Transverse colon (tissue), 4 donors: ENCODE measurements at regions not wholly inside any gene's neighbourhood (a gene's known extent, or its start where the extent isn't known, plus 50 kb on each side); places are given as distances from the start of the nearest gene placed in this dataset.

Experiments used
- DNase-seq: peaks from one replicate; pipeline ENCODE4 v3.0.0-alpha.2; 2019
- H3K27ac ChIP-seq, 4 donors: fragments of 200-600 bp; sonication (generic); 2 replicates each; pipeline ENCODE4 v1.5.1; 2016 to 2018; ENCODE audit warnings: inconsistent platforms in 4 of 4
- H3K27me3 ChIP-seq: fragments of 200-600 bp; sonication (generic); 2 replicates; pipeline ENCODE4 v1.5.1; 2017; ENCODE audit warnings: inconsistent platforms
- H3K36me3 ChIP-seq, 4 donors: fragments of 200-600 bp; sonication (generic); 2 replicates each; pipeline ENCODE4 v1.5.1; 2017 to 2019; ENCODE audit warnings: inconsistent platforms in 4 of 4
- H3K4me1 ChIP-seq, 4 donors: fragments of 200-600 bp; sonication (generic); 2 replicates each; pipeline ENCODE4 v1.5.1; 2017 to 2020; ENCODE audit warnings: inconsistent platforms in 4 of 4
- H3K4me3 ChIP-seq, 4 donors: fragments of 200-600 bp; sonication (generic); 1 replicate in 1 of 4; 2 replicates in 3 of 4; pipeline versions ENCODE4 v1.5.1 to v1.6.1; 2017 to 2019; ENCODE audit warnings: inconsistent platforms in 4 of 4
- H3K9me3 ChIP-seq, 2 donors: fragments of 200-600 bp; sonication (generic); 2 replicates each; pipeline ENCODE4 v1.5.1; 2017 to 2019; ENCODE audit warnings: inconsistent platforms in 2 of 2
- CTCF ChIP-seq, 5 experiments: fragments of 200-600 bp in 3 of 5; fragments of 450-650 bp in 2 of 5; sonication (generic) in 3 of 5; IDR thresholded peaks; 1 replicate in 2 of 5; 2 replicates in 3 of 5; pipeline ENCODE4 v1.5.1; 2016 to 2017; ENCODE audit warnings: antibody characterized with exemption in 5 of 5, inconsistent platforms in 3 of 5, mild to moderate bottlenecking in 2 of 5, moderate library complexity in 1 of 5
- EP300 ChIP-seq: sonication (generic); formaldehyde crosslinking; IDR thresholded peaks from one replicate; pipeline ENCODE4 v1.6.1; 2017; ENCODE audit warnings: antibody characterized with exemption, low read depth
- POLR2A ChIP-seq: fragments of 450-650 bp; IDR thresholded peaks from one replicate; pipeline ENCODE4 v1.6.1; 2016; ENCODE audit warnings: antibody characterized with exemption, mild to moderate bottlenecking, moderate library complexity
- POLR2AphosphoS5 ChIP-seq, 3 donors: sonication (generic); formaldehyde crosslinking; IDR thresholded peaks; one replicate each; pipeline ENCODE4 v1.6.1; 2016; ENCODE audit warnings: antibody characterized with exemption in 3 of 3
- WGBS, 2 donors: methylation state at CpG; one replicate each; pipeline ENCODE4 v1.1.5; 2018; ENCODE audit warnings: low coverage in 1 of 2; 5-methylcytosine and 5-hydroxymethylcytosine counted together
- in situ Hi-C, 4 donors: fragments of 200-750 bp; cut with MboI; loops; one replicate each; pipeline versions ENCODE4 v1.15.0 to v1.15.1; 2017; ENCODE audit warnings: low sequenced_read_pairs in 3 of 4, low pct_ligation_motif_present in 1 of 4, low pct_unique_long_range_greater_than_20kb in 1 of 4
- intact Hi-C: fragments of 100-400 bp; cut with DNase I; formaldehyde crosslinking; loops from one replicate; pipeline ENCODE4 v1.15.1; 2023; ENCODE audit warnings: low total_unique reads

GRCh38 chr13:47226516-47226915 lies 329.7 kb upstream of the HTR2A start:
- no peak for DNase-seq
- no peak overlapping the region for H3K4me3 ChIP-seq
- TF ChIP-seq POLR2A (no peak), POLR2AphosphoS5 (IDR thresholded peaks at IDR 0.05) (no peak), EP300 (no peak), CTCF (IDR thresholded peaks at IDR 0.05) (no peak)
- peaks cover 5 to 6% of the 10 kb centered on the region in 2 donors for H3K9me3 ChIP-seq
- no peak overlapping the region for H3K27ac ChIP-seq
- intact Hi-C loops (no loop called here), in situ Hi-C loops (no loop called here)
- no peaks in the 10 kb centered on the region for H3K4me1 ChIP-seq
- no peaks in the 10 kb centered on the region for H3K27me3 ChIP-seq
- H3K36me3 ChIP-seq: no peaks in the 10 kb centered on the region

- in situ Hi-C loops: no loop called here
- TF ChIP-seq POLR2A (no peak), CTCF (IDR thresholded peaks at IDR 0.05) (no peak), EP300 (no peak), POLR2AphosphoS5 (IDR thresholded peaks at IDR 0.05) (no peak)
- Histone ChIP-seq H3K36me3 (no peaks in the 10 kb centered on the region), H3K27me3 (no peaks in the 10 kb centered on the region), H3K27ac (no peak overlapping the region), H3K9me3 (no peaks in the 10 kb centered on the region), H3K4me1 (no peaks in the 10 kb centered on the region), H3K4me3 (no peak overlapping the region)
- WGBS, 2 donors: 73 to 83% methylated on average over 3 of the region's 3 CpGs
- intact Hi-C loops: no loop called here
- no peak for DNase-seq
Observed at GRCh38 chr13:47220453-47221140, 323.7 kb upstream of the HTR2A start.

GRCh38 chr13:47218611-47219010 lies 321.8 kb upstream of the HTR2A start:
- in situ Hi-C loops (no loop called here), intact Hi-C loops (no loop called here)
- 78 to 92% methylated on average over 2 of the region's 2 CpGs for WGBS, 2 donors
- no peaks in the 10 kb centered on the region for H3K36me3 ChIP-seq
- no peak overlapping the region for H3K4me3 ChIP-seq
- H3K4me1 ChIP-seq: no peaks in the 10 kb centered on the region
- TF ChIP-seq POLR2A: no peak
- no peak for TF ChIP-seq EP300
- no peak for TF ChIP-seq CTCF (IDR thresholded peaks at IDR 0.05)
- TF ChIP-seq POLR2AphosphoS5 (IDR thresholded peaks at IDR 0.05): no peak
- no peaks in the 10 kb centered on the region for H3K9me3 ChIP-seq
- no peaks in the 10 kb centered on the region for H3K27me3 ChIP-seq
- no peak overlapping the region for H3K27ac ChIP-seq
- no peak for DNase-seq

GRCh38 chr13:47216176-47216822 lies 319.4 kb upstream of the HTR2A start:
- in situ Hi-C loops: no loop called here
- 66 to 69% methylated on average over 2 of the region's 2 CpGs for WGBS, 2 donors
- intact Hi-C loops: no loop called here

More at GRCh38 chr13:47216176-47216822, 319.4 kb upstream of the HTR2A start:
- TF ChIP-seq POLR2A (no peak), POLR2AphosphoS5 (IDR thresholded peaks at IDR 0.05) (no peak), CTCF (IDR thresholded peaks at IDR 0.05) (no peak), EP300 (no peak)
- Histone ChIP-seq H3K27ac (no peak overlapping the region), H3K27me3 (no peaks in the 10 kb centered on the region), H3K9me3 (no peaks in the 10 kb centered on the region), H3K4me3 (no peak overlapping the region), H3K4me1 (no peaks in the 10 kb centered on the region), H3K36me3 (no peaks in the 10 kb centered on the region)
- DNase-seq: no peak
